NCI-H446 (cell line): ENCODE measurements at regions not wholly inside any gene's neighbourhood (a gene's known extent, or its start where the extent isn't known, plus 50 kb on each side); places are given as distances from the start of the nearest gene placed in this dataset.

Experiments used
- DNase-seq, 2 experiments: peaks; one replicate each; lab custom pipeline; 2025; lab: John Stamatoyannopoulos, UW

GRCh38 chr2:78967294-78967693, 58.2 kb upstream of the REG3G start:
- DNase-seq = no peak

GRCh38 chr2:78973630-78974029, 51.9 kb upstream of the REG3G start:
- no peak for DNase-seq
